GM11168 (cell line): ENCODE measurements at regions not wholly inside any gene's neighbourhood (a gene's known extent, or its start where the extent isn't known, plus 50 kb on each side); places are given as distances from the start of the nearest gene placed in this dataset.

Experiments
- in situ Hi-C: fragments of 300-500 bp; cut with MboI; formaldehyde crosslinking; loops from one replicate; pipeline ENCODE4 v1.12.0; 2022; ENCODE audit warnings: low sequenced_read_pairs; ENCODE audit not compliant: unreplicated experiment

DNA sequence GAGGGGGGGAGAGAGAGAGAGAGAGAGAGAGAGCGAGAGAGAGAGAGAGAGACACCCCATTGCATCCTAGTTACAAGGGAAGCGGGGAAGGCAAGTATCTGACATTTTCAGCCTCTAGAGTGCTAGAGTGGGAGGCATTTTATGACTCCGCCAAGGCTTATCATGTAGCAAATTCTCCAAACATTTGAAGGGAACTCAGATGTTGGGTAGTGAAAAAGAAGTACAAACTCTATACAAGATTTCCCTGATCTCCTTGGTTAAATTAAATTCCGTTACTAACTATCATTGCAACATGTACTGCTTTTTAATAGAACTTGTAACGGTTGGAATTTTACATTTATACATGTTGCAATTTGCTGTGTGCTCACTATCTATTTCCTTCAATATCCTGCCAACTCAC lies 83.4 kb upstream of the FAM3C start:
- in situ Hi-C loops, result no loop called here

DNA sequence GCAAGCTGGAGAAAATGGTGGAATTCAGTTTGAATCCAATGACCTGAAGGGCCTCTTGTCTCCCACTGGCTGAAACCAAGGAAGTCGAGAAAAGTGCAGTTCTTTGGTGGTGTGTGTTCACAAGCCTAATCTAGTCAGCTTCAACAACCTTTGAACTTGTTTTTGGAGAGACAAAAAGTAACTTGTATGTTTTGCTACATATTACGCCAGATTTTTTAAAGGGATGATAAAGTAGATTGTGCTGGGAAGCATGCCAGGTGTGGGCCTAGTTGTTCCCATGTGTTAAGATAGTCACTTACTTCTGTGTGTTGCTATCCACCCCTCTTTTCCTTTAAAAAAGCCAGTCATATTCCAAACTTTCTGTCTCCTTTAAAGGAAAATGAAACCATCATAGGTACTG lies 79.7 kb upstream of the FAM3C start:
- in situ Hi-C loops, result no loop called here

DNA sequence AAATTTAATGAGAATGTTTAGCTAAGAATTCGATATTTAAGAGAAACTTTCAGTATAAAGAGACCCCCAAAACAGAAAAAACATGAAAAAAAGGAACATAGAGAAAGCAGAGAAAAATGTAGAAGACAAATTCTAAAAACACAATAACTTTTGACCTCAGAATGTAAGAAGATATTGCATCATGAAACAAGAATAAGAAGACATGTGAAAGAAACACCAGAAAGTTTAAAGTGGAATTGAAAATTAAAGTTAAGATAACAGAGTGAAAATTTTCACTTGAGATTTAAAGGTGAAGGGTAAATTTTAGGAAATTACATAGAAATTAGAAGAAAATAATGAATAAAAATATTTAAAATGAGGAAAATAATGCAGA lies 78.2 kb upstream of the FAM3C start:
- in situ Hi-C loops, result no loop called here

- in situ Hi-C loops, result no loop called here
Measured at GRCh38 chr7:121473645-121474300, 77.7 kb upstream of the FAM3C start.

DNA sequence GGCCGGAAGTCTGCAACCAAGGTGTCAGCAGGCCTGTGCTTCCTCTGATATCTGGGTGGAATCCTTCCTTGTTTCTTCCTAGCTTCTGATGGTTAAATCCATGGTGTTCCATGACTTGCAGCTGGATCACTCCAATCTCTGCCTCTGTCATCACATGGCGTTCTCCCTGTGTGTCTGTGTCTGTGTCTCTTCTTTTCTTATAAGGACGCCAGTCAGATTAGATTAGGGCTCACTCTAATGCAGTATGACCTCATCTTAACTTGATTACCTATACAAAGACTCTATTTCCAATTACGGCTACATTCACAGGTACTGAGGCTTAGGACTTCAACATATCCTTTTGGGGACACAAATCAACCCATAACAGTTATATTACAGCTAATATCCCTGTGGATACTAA lies 70.3 kb upstream of the FAM3C start:
- in situ Hi-C loops, result no loop called here

- in situ Hi-C loops, result no loop called here
Measured at GRCh38 chr7:121459148-121459547, 63.0 kb upstream of the FAM3C start.

- in situ Hi-C loops, result no loop called here
Measured at GRCh38 chr7:121456785-121457359, 60.8 kb upstream of the FAM3C start.

- in situ Hi-C loops, result no loop called here
Measured at GRCh38 chr7:121456015-121456414, 59.9 kb upstream of the FAM3C start.

- in situ Hi-C loops, result no loop called here
Measured at GRCh38 chr7:121452389-121452788, 56.3 kb upstream of the FAM3C start.

- in situ Hi-C loops, result no loop called here
Measured at GRCh38 chr7:121451367-121452094, 55.4 kb upstream of the FAM3C start.

DNA sequence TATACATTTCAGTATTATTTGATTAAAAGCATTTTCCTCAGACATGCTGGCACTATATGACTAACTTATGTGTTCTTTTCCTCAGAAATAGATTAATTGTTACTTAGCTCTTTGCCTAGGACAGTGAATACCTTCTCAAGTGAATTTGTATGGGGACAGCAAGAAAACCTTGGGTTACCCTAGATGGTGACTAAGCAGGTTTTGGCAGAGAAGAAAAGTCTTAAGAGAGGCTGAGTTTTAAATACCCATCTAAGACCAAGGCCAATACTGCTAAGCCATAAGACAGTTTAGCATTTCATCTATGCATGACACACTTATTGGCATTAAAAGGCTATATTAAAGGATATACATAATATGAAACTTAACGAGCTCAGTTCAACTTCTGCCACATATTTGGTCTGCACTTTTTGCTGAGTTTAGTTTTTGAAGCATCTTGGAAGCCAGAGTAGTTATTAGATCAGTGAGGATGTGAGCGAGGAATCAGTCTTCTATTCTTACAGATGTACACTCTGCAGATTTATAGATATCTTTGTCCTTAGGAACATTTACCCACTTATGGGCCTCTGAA lies 54.6 kb upstream of the FAM3C start:
- in situ Hi-C loops, result no loop called here

DNA sequence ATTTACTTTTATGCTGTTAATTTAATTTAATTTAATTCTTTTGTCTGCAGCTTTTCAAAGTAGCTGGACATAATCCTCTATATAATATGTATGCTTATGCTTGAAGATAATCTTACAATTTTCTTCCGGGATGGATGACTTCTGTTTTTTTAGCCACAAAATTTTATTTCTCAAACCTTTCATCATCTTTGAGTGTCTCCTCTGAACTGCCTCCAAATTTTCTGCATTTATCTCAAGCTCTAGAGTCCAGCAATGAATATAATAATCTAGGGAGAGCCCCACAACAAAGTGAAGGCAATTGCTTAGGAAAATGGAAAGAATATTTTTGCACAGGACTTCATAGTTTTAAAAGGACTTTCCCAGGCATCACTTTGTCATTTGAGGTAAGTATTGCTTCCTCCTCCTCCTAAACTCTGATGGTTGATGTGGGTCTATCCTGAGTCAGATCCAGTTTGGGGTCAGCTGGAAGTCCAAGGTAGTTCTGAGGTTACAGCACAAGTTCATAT lies 53.7 kb upstream of the FAM3C start:
- in situ Hi-C loops, result no loop called here

GRCh38 chr7:121449329-121449728 lies 53.2 kb upstream of the FAM3C start:
- in situ Hi-C loops, result no loop called here

DNA sequence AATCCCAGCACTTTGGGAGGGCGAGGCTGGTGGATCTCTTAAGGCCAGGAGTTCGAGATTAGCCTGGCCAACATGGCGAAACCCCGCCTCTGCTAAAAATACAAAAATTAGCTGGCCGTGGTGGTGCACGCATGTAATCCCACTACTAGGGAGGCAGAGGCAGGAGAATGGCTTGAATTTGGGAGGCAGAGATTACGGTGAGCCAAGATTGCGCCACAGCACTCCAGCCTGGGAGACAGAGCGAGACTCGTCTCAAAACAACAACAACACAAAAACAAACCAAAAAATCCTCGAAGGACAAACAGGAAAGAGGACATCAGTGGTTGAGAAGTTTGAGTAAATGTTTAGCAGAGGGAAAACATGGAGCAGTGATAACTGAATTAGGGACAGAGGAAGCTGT lies 52.3 kb upstream of the FAM3C start:
- in situ Hi-C loops, result no loop called here

DNA sequence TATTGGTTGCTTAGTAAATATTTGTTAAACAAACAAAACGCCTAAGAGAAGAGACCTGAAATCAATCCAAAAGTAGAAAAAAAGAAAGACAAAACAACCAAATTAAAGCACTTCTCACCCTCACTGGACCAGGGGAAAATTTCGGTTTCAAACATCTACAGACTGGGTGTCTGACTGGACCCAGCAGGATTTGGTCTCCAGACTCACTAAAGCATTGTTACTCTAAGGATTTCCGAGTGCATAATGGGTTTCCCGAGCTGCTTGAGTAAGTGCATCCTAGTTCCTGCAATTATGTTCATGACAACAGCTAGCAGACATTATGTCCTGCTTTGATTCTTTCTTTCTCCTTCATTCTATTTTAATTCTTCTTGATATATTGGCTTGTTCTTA lies 51.8 kb upstream of the FAM3C start:
- in situ Hi-C loops, result no loop called here

DNA sequence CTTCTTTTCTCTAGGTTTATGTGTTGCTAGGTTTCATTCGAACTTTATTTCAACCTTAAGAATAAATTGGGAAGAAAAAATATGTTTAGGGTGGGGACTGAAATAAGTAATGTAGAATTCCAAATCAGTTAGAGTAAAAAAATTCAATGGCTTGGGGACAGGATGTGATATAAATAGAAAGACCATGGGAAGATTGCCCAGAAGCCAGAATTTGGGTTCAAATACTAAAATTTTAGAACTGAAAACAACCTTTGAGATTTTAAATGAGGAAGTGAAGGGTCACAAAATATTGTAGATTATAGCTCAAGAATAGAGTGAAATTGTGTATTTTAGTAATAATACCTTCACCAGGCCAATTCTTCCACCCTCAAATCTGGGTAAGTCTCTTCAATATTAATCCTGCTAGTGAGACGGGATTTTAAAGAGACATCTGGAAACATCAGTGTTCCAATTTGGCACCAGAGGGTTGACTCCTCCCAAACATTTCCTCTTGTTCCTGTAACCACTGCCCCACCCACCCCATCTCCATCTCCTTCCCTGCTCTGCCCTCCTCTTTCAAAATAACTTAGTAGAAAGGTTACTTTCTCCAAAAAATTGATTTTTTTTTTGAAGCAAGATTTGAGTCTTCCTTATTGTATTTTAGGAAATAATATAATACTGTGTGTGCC lies 51.3 kb upstream of the FAM3C start:
- in situ Hi-C loops, result no loop called here

DNA sequence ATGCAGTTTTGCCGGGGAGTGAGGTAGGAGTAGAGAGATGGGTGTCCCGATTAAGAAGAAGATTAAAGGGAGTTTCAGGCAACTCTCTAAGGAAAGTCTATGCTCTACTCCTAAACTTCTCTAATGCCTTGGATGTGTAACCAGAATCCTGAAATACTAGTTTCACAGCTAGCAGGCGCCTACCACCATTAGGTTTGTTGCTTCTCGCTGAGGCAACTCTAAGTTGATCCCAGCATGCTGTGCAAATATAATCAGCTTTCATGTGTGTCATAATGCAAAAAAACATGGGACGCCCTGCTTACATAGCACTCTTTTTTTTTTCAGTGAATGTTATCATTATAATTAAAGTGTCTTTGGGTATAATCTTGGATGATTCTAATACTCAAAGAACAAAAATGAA lies 50.4 kb upstream of the FAM3C start:
- in situ Hi-C loops, result no loop called here
